ENCODE measurements at regions not wholly inside any gene's neighbourhood (a gene's known extent, or its start where the extent isn't known, plus 50 kb on each side); places are given as distances from the start of the nearest gene placed in this dataset.

- no peak for TF ChIP-seq ZNF281 (CRISPR knock-in tag; IDR thresholded peaks at IDR 0.05)
- TF ChIP-seq TP53 (CRISPR knock-in tag; IDR thresholded peaks at IDR 0.05) = no peak
- no peak for TF ChIP-seq FOXP1 (CRISPR knock-in tag; IDR thresholded peaks at IDR 0.05; ENCODE audit: borderline replicate concordance)
- TF ChIP-seq ZNF512 (CRISPR knock-in tag; IDR thresholded peaks at IDR 0.05; ENCODE audit: borderline replicate concordance) = no peak
- TF ChIP-seq ARID4B (CRISPR knock-in tag; IDR thresholded peaks at IDR 0.05; ENCODE audit: borderline replicate concordance) = no peak
- no peak for TF ChIP-seq NFATC4 (CRISPR knock-in tag; IDR thresholded peaks at IDR 0.05)
- TF ChIP-seq ATF1 (CRISPR knock-in tag; IDR thresholded peaks at IDR 0.05) = no peak
- no peak for TF ChIP-seq ZNF263 (CRISPR knock-in tag; IDR thresholded peaks at IDR 0.05; ENCODE audit: low read depth)
- no peak for TF ChIP-seq FOXK1 (CRISPR knock-in tag; IDR thresholded peaks at IDR 0.05)
- no peak for TF ChIP-seq ELF4 (CRISPR knock-in tag; IDR thresholded peaks at IDR 0.05; ENCODE audit: low read depth)
- TF ChIP-seq SMAD4 (CRISPR knock-in tag; IDR thresholded peaks at IDR 0.05) = no peak
- TF ChIP-seq ZNF396 (CRISPR knock-in tag; IDR thresholded peaks at IDR 0.05; ENCODE audit: borderline replicate concordance) = no peak
- TF ChIP-seq ZNF532 (CRISPR knock-in tag; IDR thresholded peaks at IDR 0.05; ENCODE audit: borderline replicate concordance) = no peak
Measured at GRCh38 chr20:50320005-50320900, 129.6 kb downstream of the CEBPB start (continued).

Measured in WTC11 (cell line).